Nephron progenitor cell (in vitro differentiated cells): ENCODE measurements at regions not wholly inside any gene's neighbourhood (a gene's known extent, or its start where the extent isn't known, plus 50 kb on each side); places are given as distances from the start of the nearest gene placed in this dataset.

Experiments
- DNase-seq: peaks from one replicate; pipeline ENCODE4 v3.0.0; 2021
- H3K27ac Mint-ChIP-seq: 2 replicates; pipeline ENCODE4 v1.8.0; 2021; ENCODE audit warnings: mild to moderate bottlenecking, moderate library complexity, mixed read lengths
- H3K27me3 Mint-ChIP-seq: 2 replicates; pipeline ENCODE4 v1.8.0; 2021; ENCODE audit warnings: mild to moderate bottlenecking, low read depth, mixed read lengths; ENCODE audit not compliant: poor library complexity
- H3K36me3 Mint-ChIP-seq: 2 replicates; pipeline ENCODE4 v1.8.0; 2021; ENCODE audit warnings: low read depth, mixed read lengths
- H3K4me1 Mint-ChIP-seq: 2 replicates; pipeline ENCODE4 v1.8.0; 2021; ENCODE audit warnings: mixed read lengths
- H3K4me3 Mint-ChIP-seq: 2 replicates; pipeline ENCODE4 v1.8.0; 2021; ENCODE audit warnings: mild to moderate bottlenecking, moderate library complexity, mixed read lengths
- H3K9me3 Mint-ChIP-seq: 2 replicates; pipeline ENCODE4 v1.8.0; 2021; ENCODE audit warnings: mild to moderate bottlenecking, moderate library complexity, mixed read lengths
- TF ChIP-seq, protein P1 (sequence below): fragments of 200-600 bp; sonication (generic); IDR thresholded peaks from 2 replicates; pipeline ENCODE4 v1.5.0; 2021; ENCODE audit warnings: antibody characterized with exemption

DNA sequence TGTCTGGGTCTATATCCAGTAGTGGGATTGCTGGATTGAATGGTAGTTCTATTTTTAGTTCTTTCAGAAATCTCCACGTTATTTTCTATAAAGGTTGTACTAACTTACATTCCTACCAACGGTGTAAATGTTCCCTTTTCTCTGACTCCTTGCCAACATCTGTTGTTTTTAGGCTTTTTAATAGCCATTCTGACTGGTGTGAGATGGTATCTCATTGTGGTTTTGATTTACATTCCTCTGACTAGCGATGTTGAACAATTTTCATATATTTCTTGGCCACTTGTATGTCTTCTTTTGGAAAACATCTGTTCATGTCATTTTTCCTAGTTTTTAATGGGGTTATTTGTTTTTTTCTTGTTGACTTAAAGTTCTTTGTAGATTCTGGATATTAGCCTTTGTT is 99.3 kb downstream of the BMP2 start:
- TF ChIP-seq, protein P1, sequence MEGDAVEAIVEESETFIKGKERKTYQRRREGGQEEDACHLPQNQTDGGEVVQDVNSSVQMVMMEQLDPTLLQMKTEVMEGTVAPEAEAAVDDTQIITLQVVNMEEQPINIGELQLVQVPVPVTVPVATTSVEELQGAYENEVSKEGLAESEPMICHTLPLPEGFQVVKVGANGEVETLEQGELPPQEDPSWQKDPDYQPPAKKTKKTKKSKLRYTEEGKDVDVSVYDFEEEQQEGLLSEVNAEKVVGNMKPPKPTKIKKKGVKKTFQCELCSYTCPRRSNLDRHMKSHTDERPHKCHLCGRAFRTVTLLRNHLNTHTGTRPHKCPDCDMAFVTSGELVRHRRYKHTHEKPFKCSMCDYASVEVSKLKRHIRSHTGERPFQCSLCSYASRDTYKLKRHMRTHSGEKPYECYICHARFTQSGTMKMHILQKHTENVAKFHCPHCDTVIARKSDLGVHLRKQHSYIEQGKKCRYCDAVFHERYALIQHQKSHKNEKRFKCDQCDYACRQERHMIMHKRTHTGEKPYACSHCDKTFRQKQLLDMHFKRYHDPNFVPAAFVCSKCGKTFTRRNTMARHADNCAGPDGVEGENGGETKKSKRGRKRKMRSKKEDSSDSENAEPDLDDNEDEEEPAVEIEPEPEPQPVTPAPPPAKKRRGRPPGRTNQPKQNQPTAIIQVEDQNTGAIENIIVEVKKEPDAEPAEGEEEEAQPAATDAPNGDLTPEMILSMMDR, result no peak

DNA sequence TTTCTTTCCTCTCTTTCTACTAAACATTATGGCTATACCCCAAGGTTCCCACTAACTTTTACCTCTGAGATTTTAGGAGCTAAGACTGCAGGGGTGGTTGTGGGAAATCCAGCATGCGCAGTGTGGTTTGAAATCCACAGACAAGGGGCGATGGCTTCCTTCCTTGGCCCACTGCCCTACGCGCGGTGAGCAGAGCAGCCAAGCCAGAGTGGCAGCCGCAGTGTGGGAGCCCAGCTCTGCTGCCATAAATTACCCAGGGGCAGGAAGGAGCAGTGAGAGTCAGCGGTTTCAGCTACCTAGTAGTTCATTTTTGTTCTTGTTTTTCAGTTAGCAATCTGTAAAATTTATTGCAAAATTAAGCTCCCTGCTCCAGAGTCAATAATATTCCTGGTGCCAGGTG is 101.4 kb downstream of the BMP2 start:
- Mint-ChIP-seq H3K4me3 (no peak overlapping the region), H3K27me3 (no peaks in the 10 kb centered on the region), H3K9me3 (no peaks in the 10 kb centered on the region), H3K27ac (peak overlapping the region; percentile 83), H3K36me3 (no peaks in the 10 kb centered on the region), H3K4me1 (peaks cover 94% of the 10 kb centered on the region)
- TF ChIP-seq, protein P1, result no peak
- DNase-seq, result peak; percentile 43

More for the DNA sequence above, 99.3 kb downstream of the BMP2 start:
- Mint-ChIP-seq H3K27ac (no peak overlapping the region), H3K36me3 (no peaks in the 10 kb centered on the region), H3K27me3 (no peaks in the 10 kb centered on the region), H3K9me3 (no peaks in the 10 kb centered on the region), H3K4me1 (peaks cover 96% of the 10 kb centered on the region), H3K4me3 (no peak overlapping the region)
- no peak for DNase-seq

DNA sequence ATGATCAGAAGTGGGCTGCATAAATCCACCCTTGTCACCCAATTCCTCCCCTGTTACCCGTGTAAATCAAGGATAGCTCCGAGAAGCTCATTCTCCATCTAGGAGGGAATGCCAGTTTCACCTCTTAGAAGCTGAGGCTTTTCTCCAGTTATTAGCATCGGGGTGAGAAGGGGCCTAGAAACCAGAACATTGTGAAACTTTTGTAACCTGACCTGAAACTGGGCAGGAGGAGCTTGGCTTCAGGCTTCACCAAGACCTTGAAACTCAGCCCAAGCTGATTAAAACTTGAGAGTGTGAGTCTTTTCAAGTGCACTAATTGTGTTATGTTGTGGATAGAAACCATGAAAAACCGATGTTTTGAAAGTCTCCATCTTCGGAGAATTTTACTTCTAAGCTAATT is 103.1 kb downstream of the BMP2 start:
- Mint-ChIP-seq H3K4me1 (peaks cover 77% of the 10 kb centered on the region), H3K27me3 (no peaks in the 10 kb centered on the region), H3K36me3 (no peaks in the 10 kb centered on the region), H3K4me3 (no peak overlapping the region), H3K9me3 (no peaks in the 10 kb centered on the region), H3K27ac (no peak overlapping the region)
- TF ChIP-seq, protein P1, result no peak
- no peak for DNase-seq

DNA sequence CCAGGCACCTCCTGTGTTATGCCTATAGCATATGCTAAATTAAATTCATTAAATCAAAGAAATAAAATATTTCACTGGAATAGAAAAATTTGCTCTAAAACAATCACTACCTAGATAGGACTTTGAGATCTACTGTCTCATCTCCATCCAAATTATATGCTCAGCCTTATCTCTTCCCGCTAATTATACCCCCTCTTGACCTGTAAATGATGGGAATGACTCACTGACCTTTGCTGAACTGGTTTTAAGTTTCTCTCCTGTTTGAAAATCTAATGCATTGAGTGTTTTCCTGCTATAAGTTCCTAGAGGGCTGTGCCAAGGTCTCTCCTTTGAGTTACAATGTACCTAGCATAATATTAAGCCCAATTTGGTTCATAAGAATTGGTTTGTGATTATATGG is 110.1 kb downstream of the BMP2 start:
- H3K27me3 Mint-ChIP-seq, result no peaks in the 10 kb centered on the region
- no peaks in the 10 kb centered on the region for H3K9me3 Mint-ChIP-seq
- DNase-seq, result no peak
- H3K36me3 Mint-ChIP-seq, result no peaks in the 10 kb centered on the region
- TF ChIP-seq, protein P1, result no peak
- no peak overlapping the region for H3K4me3 Mint-ChIP-seq
- H3K4me1 Mint-ChIP-seq, result peaks cover 44% of the 10 kb centered on the region
- H3K27ac Mint-ChIP-seq, result no peak overlapping the region

DNA sequence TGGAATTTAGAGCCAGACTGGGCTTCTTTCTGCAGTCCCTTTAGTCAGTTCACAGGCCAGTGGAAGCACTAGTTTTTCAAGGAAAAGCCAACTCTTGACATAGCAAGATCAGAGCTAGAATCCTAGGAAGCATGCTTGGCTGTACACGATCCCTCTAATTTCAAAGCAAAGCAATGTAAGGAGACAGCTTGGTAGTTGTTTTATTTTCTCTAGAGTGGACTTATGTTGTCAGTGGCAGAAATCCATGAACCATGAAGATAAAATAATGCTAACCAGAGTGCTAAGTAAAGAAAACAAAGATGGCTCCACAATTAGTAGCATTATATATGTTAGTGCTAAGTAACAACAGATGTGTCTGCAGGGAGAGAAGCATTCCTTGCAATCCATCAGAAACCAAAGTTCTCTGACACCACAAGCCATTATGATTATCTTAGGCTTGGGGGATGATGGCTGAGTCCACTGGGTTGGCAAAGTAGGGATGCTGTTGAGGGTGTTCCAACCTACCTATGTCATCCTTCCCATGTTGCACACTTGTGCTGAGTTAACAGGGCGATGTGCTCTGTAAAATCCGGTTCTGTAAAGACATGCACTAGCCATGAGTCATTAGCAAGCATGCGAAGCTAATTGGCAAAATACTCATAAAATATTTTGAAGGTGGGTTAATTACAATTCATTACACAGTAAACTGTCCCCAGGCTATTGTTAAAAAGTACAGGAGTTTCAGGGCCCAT is 115.2 kb downstream of the BMP2 start:
- Mint-ChIP-seq H3K9me3 (no peaks in the 10 kb centered on the region), H3K4me3 (no peak overlapping the region), H3K27ac (peak overlapping the region; percentile 94), H3K27me3 (peaks cover 3% of the 10 kb centered on the region), H3K4me1 (peaks cover 58% of the 10 kb centered on the region), H3K36me3 (peaks cover 4% of the 10 kb centered on the region)
- TF ChIP-seq, protein P1, result no peak
- no peak for DNase-seq

DNA sequence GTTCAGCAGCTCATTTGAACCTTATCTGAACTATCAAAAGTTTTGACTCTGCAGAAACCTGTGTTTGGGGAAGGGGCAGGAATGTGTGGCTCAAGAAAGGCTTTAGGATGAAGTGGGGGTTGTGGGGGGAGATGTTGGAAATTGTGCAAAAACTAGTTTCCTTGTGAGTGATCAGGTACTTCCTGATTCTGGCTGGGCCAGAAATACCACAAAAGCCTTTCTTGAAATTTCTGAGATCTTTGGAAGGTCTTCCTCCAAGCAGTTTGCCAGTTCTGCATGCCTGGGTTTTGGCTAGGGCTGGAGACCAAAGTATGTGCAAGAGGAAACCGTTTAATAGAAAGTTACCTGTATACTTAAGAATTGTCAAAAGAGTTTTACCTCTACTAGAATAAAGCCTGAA is 116.6 kb downstream of the BMP2 start:
- TF ChIP-seq, protein P1, result no peak
- Mint-ChIP-seq H3K36me3 (peaks cover 4% of the 10 kb centered on the region), H3K9me3 (no peaks in the 10 kb centered on the region), H3K4me3 (no peak overlapping the region), H3K4me1 (peaks cover 58% of the 10 kb centered on the region), H3K27me3 (peaks cover 3% of the 10 kb centered on the region), H3K27ac (no peak overlapping the region)
- DNase-seq, result no peak
